ENCODE measurements at regions not wholly inside any gene's neighbourhood (a gene's known extent, or its start where the extent isn't known, plus 50 kb on each side); places are given as distances from the start of the nearest gene placed in this dataset.
"Not testable (repeated sequence)": the region's sequence is repeated elsewhere in the genome, so short reads cannot be mapped to it uniquely, and the experiment has no call there.

GRCh38 chr2:39998617-39999016 lies 219.6 kb upstream of the THUMPD2 start:
- no peak for DNase-seq (ENCODE audit: low read depth in 2 of 2)

- DNase-seq (ENCODE audit: low read depth in 2 of 2): peak in 1 of 2 donors; percentile 4
Measured at GRCh38 chr2:39996653-39997080, 217.6 kb upstream of the THUMPD2 start.

DNA sequence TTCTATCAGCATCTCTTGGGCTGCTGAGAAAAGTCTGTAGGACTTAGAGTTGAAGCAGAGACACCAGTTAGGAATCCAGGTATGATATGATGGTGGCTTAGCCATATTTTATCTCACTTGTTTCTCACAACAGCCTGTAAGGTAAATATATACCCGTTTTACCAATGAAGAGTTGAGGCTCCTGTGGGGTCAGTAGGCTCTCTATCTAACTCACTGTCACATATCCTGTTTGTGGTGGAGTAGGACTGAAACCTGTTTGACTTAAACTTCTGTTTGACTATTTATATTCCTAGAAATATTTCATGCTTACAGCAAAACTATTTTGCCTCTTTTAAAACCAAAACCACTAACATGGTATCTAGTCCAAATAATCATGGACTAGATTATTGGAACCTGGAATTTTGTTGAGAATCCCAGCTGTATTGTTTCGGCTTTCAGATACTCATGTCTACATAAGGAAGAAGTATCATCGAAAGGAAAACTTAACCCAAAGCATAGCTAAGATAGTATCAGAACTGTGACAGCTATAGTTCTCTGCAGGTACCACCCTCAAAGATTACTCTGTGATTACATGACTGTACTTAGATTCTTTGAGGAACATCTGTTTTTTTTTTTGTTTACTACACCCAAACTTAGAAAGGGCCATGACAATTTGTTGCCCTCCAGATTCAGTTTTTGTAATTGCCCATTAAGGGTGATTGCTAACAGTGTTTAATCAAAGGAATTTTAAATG lies 216.1 kb upstream of the THUMPD2 start:
- DNase-seq (ENCODE audit: low read depth in 2 of 2): no peak

- DNase-seq (ENCODE audit: low read depth in 2 of 2): no peak
Measured at GRCh38 chr2:39994151-39994550, 215.1 kb upstream of the THUMPD2 start.

DNA sequence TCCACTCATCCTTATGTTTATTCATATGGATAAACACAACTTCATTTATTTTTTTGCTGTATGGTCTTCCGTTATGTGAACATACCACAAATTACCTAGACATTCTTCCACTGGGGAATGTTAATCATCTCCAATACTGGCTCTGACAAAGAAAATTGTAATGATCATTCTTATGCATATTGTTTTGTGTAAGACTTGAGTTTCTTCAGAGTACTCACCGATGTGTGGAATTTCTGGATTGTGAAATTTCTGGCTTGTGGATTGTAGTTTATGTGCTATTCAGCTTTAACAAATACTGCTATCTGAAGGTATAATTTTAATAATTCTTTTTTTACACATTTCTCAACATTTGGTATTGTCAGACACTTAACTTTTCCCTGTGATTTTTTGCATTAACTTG lies 212.2 kb upstream of the THUMPD2 start:
- no peak for DNase-seq (ENCODE audit: low read depth in 2 of 2)

DNA sequence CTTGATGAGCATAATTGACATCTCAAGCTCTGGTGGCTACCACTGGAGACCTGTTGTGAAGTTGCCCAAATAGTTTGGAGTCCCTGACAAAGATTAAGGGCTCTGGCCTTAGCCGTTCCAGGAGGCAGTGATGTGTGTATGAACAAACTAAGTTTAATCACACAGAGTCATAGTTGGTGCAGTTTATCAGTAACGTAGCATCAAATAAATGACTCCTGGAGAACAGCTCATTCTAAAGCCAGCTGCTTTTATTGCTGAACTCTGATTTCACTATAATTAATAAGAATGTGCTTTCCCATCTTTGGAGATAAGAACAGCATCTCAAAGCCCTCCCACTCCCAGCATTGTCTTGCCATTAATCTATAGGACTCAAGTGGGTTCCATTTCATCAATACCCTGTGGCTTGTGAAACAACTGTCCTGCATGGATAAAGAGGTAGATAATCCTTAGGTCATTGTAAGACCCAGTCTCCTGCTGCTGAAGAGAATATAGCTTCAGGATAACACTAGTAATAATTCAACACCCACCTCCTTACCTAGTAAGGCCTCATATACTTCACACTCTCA lies 211.4 kb upstream of the THUMPD2 start:
- no peak for DNase-seq (ENCODE audit: low read depth in 2 of 2)

GRCh38 chr2:39989888-39990287 lies 210.8 kb upstream of the THUMPD2 start:
- DNase-seq (ENCODE audit: low read depth in 2 of 2): no peak

GRCh38 chr2:39981883-39982311 lies 202.8 kb upstream of the THUMPD2 start:
- no peak for DNase-seq (ENCODE audit: low read depth in 2 of 2)

DNA sequence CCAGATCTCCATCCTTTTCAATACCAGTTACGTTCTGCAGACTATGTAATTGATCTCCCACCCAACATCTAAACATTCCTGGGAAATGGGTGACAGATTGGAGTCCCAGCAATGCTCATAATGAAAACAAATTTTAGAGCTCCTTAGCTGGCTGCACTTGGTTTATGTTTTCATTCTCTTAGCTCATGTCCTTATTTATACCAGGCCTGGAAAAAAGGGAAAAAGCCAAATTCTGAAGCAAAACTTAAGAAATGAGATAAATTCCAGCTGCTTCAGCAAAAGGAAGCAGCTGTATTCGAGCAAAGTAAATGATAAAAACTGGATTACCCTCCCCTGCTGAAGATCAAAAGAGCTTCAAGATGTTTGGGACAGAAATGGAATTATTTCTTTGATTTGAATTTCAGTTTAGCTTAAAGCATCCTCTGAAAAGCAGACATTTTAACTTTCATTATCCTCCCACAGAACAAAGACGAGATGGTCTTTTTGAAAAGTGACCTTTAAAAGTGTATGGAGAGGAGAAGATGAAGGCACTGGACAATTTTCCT lies 196.5 kb upstream of the THUMPD2 start:
- no peak for DNase-seq (ENCODE audit: low read depth in 2 of 2)

DNA sequence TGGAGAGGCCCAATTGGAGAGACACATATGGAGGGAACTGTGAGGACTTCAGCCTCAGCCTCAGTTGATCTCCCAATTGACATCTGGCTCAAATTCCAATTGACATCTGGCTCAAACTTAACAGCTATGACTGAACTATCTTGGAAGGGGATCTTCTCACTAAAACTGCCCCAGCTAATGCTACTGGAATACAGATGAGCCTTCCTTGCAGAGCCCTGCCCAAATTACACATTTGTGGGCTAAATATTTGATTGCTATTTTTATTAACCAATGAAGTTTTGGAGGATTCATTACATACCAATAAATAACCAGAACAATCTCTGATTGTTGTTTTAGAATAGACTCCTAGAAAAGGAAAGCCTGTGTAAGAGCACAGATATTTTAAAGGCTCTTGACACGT lies 189.0 kb upstream of the THUMPD2 start:
- no peak for DNase-seq (ENCODE audit: low read depth in 2 of 2)

DNA sequence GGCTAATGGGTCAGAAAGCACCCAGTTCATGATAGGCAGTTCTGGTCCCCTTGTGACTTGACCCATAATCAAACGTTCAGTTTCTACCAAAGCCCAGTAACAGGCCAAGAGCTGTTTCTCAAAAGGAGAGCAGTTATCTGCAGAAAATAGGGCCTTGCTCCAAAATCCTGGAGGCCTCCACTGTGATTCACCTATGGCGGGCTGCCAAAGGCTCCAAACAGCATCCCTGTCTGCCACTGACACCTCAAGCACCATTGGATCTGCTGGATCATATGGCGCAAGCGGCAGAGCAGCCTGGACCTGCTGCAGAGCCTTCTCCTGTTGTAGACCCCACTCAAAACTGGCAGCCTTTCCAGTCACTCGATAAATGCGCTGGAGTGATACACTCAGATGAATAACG lies 181.6 kb upstream of the THUMPD2 start:
- not testable (repeated sequence) for DNase-seq (ENCODE audit: low read depth in 2 of 2)

- DNase-seq (ENCODE audit: low read depth in 2 of 2): no peak
Measured at GRCh38 chr2:39954346-39954745, 175.3 kb upstream of the THUMPD2 start.

- DNase-seq (ENCODE audit: low read depth in 2 of 2): no peak
Measured at GRCh38 chr2:39949131-39949530, 170.1 kb upstream of the THUMPD2 start.

DNA sequence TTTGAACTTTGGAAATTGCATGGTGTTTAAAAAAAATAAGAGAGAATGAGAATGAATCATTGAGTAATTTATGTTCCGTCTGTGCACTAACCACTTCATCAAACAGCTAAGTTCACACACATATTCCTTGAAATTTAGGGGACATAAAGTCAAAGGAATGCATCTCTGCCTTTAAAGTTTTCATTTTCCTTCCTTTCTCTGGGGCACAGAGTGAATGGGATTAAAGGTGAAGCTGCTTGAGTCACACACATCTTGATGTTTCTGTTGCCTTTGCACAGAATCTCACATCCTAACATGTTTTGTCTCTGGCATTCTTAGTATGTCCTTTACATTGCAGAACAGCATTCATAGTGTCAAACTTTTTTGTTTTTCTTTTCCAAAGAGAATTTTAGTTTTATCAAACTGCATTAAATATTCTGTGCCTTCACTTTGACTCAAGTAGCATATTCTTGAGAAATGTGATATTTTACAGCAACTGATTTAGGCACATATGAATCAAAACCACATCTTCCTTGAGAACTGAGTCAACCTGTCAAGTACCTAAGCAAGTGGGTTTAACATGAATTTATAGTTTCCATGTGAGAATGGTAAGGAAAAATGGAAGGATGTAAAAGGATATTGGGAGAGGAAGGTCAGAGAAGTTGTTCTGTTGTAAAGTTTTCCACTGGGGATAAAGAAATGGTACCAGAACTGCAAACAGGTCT lies 169.1 kb upstream of the THUMPD2 start:
- DNase-seq (ENCODE audit: low read depth in 2 of 2): no peak

DNA sequence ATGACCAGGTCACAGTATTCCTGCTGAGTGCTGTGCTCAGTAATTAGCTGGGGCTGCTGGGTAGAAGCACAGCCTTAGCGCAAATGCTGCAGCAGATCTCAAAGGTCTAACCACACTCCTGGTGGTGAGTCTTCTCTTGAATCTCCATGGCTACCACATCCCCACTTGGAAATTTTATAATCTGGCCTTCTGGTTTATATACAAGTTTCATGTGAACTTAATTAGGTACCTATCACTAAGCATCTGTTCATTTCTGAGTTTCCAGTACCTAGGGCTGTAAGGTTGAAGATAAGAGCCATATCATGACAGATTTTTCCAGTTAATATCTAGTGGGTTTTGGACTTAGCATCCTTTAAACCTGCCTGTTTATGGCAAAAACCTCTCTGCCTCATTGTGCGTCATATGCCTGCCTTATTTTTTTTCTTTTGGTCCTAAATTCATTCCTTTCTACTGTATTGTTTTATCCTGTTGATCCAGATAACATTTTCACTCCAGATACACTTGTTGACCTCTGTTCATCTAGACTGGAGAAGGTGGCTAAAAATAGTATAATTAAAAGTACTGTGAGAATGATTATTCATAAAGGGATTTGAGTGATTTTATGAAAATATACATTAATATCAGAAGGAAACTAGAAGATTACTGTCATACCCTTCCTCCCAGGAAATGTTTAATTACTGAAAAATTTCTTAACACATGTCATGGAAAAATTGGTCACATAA lies 168.4 kb upstream of the THUMPD2 start:
- DNase-seq (ENCODE audit: low read depth in 2 of 2): peak in 1 of 2 donors; percentile 5

GRCh38 chr2:39942950-39943349 lies 163.9 kb upstream of the THUMPD2 start:
- DNase-seq (ENCODE audit: low read depth in 2 of 2): no peak

DNA sequence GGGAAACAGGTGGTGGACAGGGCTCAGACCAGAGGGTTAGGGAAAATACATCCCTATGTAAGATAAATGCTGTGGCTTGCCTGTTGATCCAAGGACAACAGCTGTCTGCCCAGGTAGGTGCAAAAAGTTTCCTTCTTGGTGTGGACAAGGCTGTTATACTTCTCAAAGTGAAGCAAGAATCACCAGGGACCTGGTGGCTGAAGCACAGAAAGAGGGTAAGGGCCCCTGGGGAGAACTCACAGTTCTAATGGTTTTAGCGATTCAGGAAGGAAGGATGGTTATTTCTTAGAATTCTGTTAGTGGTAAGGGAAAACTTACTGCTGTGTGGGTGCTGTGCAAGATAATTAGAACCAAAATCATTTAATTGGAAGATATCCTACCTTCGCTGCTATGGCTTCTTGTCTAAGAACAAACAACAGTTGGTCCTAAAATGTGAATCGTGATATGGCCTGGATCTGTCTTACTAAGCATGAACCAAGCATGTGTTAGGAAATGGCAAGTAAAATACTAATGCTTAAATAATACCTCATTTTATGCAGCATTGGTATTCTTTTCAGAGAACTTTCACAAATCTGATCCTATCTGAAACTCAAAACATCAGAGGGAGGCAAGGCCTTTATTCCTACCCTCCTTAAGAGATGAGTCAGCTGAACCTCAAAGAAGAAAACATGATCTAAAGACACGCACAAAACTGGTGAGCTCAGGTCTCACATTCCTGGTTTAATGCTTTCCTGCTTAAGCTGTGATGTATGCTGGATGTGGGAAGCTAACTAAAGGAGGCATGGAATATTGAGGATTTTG lies 159.2 kb upstream of the THUMPD2 start:
- no peak for DNase-seq (ENCODE audit: low read depth in 2 of 2)

DNA sequence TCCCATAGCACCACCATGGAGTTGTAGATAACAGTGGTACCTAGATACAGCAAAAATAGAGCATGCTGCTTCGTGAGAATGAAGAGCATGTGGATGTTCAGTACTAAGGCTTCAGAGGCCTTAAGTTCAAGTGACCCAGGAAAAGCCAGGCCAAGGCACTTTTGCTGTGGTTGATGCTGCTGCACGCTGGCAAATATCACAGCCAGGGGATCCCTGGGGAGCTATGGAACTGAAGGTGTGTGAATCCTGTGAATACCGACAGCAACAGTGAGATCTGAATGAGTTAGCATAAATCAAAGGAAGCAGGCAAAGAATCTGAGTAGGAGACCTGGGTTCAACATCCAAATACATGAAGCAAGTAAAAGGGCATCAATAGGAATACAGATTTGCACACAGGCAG lies 158.6 kb upstream of the THUMPD2 start:
- DNase-seq (ENCODE audit: low read depth in 2 of 2): no peak

GRCh38 chr2:39934851-39935250 lies 155.8 kb upstream of the THUMPD2 start:
- DNase-seq (ENCODE audit: low read depth in 2 of 2): no peak

DNA sequence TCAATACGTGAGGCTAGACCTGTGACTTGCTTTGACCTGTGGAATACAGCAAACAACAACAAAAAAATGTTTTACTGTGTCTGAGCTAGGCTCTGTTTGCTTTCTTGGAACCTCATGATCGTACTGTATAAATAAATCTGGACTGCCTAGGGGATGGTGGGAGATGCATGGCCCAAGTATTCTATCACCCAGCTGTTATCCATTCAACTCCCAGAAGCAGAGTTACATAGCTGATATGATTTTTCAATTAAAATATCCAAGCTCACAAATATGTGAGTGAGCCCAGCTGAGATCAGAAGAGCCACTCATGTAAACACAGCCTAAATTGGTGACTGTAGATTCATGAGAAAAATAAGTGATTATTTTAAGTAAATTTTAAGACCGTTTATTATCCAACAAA lies 154.1 kb upstream of the THUMPD2 start:
- no peak for DNase-seq (ENCODE audit: low read depth in 2 of 2)

DNA sequence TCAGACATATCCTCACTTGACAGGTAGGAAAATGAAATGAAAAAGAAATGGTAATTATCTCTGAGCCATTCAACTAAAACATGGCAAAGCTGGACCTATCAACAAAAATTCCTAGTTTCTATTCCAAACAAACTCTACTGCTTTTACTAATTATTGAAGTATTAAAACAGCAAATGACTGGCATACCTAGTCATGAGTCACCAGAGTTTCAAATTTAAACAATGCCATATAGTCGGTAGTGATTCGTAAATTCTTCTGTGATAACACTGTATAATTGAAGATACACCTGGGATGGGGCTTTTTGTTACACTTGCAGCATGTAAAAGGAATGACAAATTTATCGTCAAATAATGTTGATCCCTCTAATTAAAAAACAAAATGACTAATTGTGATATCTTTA lies 153.1 kb upstream of the THUMPD2 start:
- DNase-seq (ENCODE audit: low read depth in 2 of 2): no peak
